Stimulated activated CD4-positive, alpha-beta T cell treated with anti-CD3 and anti-CD28 coated beads, Interleukin-15, amount 100 ng/mL, for 1 hour (primary cell): ENCODE measurements at regions not wholly inside any gene's neighbourhood (a gene's known extent, or its start where the extent isn't known, plus 50 kb on each side); places are given as distances from the start of the nearest gene placed in this dataset.

Source experiments
- DNase-seq, 2 donors: peaks; one replicate each; pipeline ENCODE4 v3.0.0-alpha.2; 2020; ENCODE audit warnings: low read depth in 1 of 2, low spot score in 1 of 2

DNA sequence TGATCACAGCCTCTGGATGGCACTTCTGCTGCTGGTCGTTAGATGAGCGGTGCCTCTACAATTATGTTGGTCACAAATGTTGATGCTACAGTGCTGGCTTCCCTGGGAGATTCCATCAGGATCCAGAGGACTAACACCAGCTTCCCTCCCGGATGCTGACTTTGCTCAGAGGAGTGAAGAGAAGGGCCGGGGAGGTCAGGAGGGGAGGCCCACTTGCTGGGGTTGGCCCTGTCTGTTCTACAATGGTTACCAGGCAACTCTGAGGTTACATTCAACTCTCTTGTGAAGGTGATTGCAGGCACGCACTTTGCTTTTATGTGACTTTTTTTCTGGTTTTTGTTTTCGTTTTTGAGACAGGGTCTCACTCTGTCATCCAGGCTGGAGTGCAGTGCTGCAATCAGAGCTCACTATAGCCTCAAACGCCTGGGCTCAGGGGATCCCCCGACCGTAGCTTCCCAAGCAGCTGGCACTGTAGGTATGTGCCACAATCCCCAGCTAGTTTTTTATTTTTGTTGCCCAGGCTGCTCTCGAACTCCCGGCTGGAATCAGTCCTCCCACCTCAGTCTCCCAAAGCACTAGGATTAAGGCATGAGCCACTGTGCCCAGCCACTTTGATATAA lies 112.5 kb downstream of the ADSS2 start:
- DNase-seq = no peak

- no peak for DNase-seq
Measured at GRCh38 chr1:244339776-244340175, 111.9 kb downstream of the ADSS2 start.

- DNase-seq = no peak
Measured at GRCh38 chr1:244340396-244340795, 111.3 kb downstream of the ADSS2 start.

GRCh38 chr1:244341455-244342450 lies 110.0 kb downstream of the ADSS2 start:
- DNase-seq = no peak

DNA sequence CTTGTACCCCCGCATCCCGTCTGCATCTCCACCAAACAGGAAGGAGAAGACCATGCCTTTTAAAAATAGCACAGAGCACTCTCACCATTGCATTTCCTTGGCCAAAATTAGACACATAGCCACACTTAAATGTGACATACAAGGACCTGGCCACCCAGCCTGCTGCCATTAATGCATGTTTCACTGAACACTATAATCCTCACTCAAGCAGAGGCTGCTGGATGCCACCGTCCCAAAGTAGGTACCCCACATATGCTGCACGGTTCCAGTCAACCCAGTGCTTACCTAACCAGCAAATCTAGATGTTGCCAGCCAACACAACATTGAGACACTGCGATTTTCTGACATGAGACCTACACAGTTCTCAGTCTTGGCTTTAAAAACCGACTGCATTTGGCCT lies 107.7 kb downstream of the ADSS2 start:
- DNase-seq = no peak

GRCh38 chr1:244346972-244347618 lies 104.6 kb downstream of the ADSS2 start:
- DNase-seq = no peak

DNA sequence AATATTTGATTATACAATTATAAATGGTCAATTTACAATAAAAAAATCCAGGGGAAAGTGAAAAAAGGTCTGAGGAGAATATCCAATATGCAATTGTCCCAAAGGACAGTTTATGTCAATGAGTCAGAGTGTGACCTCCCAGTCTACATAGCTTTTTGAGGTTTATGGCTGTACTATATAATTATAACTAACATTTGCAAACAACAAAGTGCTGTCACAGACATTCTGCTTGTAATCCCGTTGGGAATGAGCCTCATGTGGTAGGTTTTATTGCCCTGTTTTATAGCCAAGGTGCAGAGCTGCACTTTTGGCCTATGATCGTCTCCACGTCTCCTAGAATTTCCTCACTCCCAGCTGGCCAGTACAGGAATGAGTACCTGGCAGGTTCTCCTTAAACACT lies 103.8 kb downstream of the ADSS2 start:
- DNase-seq = no peak

- no peak for DNase-seq
Measured at GRCh38 chr1:244349103-244349531, 102.6 kb downstream of the ADSS2 start.

DNA sequence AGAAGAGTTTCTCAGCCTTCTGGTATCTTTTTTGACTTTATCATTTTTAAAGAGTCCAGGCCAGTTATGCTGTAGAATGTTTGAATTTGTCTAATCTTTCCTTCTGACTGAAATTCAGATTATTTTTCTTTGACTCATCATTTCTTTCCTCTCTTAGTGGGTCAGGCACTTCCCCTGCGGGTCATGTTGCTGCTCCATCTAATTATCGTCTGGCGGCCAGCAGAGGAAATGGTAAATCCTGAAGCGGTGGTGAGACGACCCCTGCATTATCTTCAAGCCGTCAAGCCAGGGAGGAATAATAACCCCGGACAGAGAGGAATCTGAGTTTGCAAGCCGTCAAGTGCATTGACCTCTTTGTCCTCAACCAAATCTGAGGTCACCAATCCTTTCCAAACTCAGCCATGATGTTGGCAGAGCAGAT lies 102.1 kb downstream of the ADSS2 start:
- DNase-seq = no peak

DNA sequence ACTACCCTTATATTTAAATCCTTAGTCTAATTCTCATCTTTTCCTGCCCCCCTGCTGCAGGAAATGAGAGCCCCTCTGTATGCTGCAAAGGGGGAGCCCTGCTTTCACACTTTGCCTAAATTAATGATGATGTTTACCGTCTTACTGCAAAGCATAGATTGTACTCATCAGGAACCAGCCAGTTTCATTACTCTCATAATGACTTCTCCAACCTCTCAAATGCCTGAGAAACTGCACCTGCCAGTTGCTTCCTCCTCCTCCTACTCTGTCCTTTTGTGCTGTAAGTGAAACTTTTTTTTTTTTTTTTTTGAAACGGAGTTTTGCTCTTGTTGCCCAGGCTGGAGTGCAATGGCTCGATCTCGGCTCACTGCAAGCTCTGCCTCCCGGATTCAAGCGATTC lies 101.7 kb downstream of the ADSS2 start:
- no peak for DNase-seq

DNA sequence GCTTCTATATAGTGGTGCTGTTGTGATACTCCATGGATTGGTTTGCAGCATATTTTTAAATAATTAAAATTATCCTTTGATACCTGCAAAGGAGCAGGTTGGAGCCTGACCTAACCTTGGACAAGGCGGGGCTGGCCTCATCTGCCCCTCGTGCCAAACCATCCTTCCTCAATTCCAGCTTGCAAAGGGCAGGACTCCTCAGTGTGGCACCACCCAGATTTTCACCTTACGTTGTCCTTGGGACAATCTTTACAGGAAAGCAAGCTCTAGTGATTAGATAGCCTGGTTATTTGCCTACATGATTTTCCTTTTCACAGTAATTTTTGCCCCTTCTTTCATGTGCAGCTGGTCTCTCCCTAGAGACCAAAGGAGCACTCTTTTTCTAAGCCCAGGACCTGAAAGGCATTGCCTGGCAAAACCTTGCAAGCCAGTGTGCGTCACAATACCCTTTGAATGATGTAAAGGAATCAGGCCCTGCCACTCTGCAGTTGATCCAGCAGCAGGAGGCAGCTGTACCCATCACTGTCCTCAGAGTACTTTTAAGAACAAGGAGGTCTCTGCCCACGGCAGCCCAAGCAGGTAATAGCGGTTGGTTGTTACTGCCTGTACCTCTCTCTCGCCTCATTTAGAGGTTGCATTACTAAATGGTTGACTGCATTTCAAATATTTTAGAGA lies 99.4 kb downstream of the ADSS2 start:
- DNase-seq = no peak

GRCh38 chr1:244353551-244354091 lies 98.1 kb downstream of the ADSS2 start:
- no peak for DNase-seq

DNA sequence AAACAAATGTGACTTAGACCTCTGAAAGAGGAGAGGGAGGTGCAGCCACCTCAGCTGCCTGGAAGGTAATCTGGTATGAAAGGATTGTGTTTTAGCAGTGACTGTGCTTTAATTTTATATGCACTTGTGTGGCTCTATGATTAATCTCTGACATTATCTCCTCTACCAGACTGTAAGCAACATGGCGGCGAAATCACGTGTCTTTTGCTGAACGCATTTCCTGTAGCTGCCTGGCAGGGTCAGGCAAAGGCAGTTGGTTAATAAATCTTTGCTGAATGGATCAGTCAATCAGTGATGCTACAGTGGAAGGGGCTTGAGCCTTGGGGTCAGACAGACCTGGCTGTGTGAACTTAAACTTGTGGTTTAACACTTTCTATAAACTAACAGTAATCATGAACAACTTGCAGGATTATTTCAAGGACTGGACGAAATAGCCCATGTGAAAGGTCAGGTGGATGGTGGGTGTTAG lies 96.9 kb downstream of the ADSS2 start:
- DNase-seq = no peak

DNA sequence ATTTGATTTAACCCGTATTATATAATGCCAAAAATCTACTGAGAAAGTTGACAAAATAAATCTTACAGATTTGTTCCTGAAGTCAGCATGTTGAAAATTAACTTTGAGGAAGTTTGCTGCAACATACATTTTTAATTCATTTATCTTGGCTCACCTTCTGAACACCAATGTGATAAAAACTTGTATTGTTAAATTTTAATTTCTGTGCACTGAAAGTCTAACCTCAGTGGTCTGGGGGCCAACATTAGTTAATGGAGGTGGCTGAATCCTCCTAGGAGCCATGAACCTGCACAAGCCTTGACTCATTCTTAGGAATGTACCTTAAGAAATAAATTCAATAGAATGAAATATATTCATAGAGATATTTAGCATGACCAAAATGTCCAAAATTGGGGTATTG lies 95.3 kb downstream of the ADSS2 start:
- no peak for DNase-seq
